Pons (tissue), 1 donor: ENCODE measurements at regions not wholly inside any gene's neighbourhood (a gene's known extent, or its start where the extent isn't known, plus 50 kb on each side); places are given as distances from the start of the nearest gene placed in this dataset.
A peak's percentile ranks its signal among the peaks of the same experiment; 100 is the strongest.

Experiments
- DNase-seq: peaks from one replicate; pipeline ENCODE4 v3.0.0-alpha.2; 2016; ENCODE audit warnings: low spot score

DNA sequence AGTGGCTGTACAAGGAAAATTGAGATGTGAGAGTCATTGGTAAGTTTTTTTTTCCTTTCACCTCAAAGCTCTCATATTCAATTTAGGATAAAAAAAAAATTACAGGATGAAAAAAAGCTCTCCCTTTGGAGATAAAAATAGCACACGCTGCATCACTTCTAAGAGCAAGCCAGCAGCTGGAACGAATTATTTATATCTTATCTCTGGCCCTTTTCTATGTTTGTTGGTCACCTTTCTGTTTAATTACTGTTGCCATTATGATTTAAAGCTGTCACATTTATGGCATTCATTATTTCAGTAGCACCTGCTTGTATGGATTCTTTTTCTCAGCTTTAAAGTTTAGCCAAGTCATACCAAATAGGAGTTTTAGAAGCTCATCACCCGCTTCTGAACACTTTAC lies 171.6 kb upstream of the PDZRN3 start:
- no peak for DNase-seq

DNA sequence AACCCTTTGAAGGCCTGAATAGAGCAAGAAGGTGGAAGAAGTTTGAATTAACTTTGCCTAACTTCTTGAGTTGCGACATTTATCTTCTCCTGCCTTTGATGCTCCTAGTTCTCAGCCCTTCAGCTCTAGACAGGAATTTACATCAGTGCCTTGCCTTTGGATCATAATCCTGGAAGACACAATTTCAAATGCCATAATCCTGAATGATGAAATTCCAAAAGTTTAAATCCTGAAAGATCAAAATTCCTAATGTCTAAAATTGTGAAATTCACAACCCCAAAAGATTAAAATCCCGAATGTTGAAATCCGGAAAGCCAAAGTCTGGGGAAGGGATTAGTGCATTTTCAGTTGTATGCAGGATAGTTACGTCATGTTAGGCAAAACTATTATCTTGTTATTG lies 166.6 kb upstream of the PDZRN3 start:
- no peak for DNase-seq

- peak; percentile 55 for DNase-seq
These were observed 165.2 kb upstream of the PDZRN3 start for GRCh38 chr3:73789825-73790444.

- no peak for DNase-seq
These were observed 162.9 kb upstream of the PDZRN3 start for GRCh38 chr3:73787620-73788019.

GRCh38 chr3:73786998-73787397 lies 162.3 kb upstream of the PDZRN3 start:
- no peak for DNase-seq

- peak; percentile 64 for DNase-seq
These were observed 161.6 kb upstream of the PDZRN3 start for GRCh38 chr3:73786321-73786807.

GRCh38 chr3:73784686-73785392 lies 160.1 kb upstream of the PDZRN3 start:
- DNase-seq = peak; percentile 22

DNA sequence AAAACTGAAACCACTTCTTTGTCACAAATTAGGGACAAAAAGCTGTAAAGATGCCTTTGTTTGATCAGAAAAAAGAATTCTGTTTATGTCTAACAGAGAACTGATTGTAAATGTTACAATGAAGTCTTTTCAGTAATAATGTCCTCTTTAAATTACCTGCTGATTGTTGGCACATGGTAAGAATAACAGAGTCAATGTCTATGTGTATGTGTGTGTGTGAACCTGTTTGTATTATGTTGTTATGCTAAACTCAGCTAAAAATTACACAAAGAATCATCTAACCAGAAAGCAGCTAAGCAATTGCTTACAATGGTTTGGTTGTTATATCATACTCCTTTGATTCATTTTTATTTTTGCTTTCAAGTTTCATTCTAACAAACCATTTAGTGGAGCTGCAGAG lies 159.1 kb upstream of the PDZRN3 start:
- peak; percentile 91 for DNase-seq

- DNase-seq = peak; percentile 85
These were observed 156.8 kb upstream of the PDZRN3 start for GRCh38 chr3:73781541-73781940.

DNA sequence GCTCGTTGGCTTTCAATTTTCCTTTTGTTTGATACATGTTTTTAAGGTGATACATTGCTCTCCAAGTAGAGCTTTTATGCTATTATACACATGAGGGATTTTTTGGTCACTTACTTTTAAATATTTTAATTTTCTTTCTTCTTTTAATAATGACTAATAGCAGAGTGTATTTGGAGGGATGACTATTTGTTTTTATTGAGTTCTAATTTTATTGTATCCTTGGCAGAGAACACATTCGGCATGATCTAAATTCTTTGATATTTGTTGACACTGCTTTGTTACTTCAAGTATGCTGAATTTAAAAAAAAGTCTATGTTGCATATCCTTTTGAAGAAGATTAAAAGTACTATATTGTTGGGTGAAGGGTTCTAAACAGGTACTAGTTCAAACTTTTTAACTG lies 149.9 kb upstream of the PDZRN3 start:
- DNase-seq = no peak

- DNase-seq = no peak
These were observed 148.5 kb upstream of the PDZRN3 start for GRCh38 chr3:73773233-73773632.

GRCh38 chr3:73772076-73772886 lies 147.5 kb upstream of the PDZRN3 start:
- DNase-seq = no peak

- peak; percentile 57 for DNase-seq
These were observed 144.0 kb upstream of the PDZRN3 start for GRCh38 chr3:73768524-73769308.

DNA sequence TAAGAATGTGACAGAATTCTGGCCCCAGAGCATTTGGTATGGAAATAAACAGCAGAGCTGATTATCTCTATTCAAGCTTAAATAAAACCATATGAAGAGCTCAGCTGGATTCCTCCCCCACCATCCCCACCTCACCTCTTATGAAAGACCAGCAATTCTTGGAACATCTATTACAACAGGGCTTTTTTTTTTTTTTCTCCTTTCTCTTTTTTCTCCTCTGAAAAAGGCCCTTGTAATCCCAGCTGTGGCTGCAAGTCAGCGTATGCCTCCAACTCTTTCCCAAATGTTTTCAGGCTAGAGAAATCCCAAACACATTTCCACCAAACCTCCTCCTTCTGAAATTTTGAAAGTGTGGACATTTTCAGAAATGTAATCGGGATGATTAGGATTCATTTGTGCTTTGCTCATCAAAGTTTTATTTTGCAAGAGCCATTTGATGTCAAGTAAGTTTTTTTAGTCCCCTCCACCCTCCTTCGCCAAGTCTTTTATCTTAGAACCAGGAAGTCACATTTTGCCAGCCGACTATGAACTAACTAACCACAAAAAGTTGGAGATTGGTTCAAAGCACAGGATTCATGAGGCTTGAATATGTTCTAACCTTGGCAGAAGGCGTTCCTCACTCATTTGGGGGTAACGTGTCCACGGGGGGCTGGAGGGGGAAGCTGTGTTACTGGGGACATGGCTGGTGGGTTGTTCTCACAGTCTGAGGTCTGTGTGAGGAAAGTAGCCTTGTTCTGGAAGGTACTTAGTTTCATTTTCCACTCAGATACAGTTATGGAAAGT lies 142.0 kb upstream of the PDZRN3 start:
- peak; percentile 40 for DNase-seq

- no peak for DNase-seq
These were observed 141.3 kb upstream of the PDZRN3 start for GRCh38 chr3:73765878-73766545.

GRCh38 chr3:73762855-73763254 lies 138.1 kb upstream of the PDZRN3 start:
- DNase-seq = no peak

DNA sequence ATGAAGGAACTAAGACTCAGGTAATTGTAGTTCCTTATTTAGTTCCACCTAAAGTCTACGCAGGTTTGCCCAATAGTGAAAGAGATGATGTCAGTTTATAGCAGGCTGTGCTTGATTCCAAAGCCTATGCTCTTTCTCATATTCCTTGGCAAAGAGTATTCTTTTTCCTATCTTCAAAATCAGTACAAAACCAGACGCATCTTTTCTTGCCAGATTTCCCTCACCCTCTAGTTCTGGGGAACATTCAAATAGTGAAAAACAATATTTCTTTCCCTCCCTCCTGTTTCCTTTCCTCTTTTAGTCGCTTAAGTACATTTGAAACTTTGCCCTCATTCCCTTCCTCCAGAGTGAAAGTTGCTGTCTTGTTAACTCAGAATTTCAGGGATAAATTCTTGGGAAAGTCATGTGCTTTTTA lies 134.6 kb upstream of the PDZRN3 start:
- no peak for DNase-seq

- DNase-seq = no peak
These were observed 132.8 kb upstream of the PDZRN3 start for GRCh38 chr3:73757536-73757935.

DNA sequence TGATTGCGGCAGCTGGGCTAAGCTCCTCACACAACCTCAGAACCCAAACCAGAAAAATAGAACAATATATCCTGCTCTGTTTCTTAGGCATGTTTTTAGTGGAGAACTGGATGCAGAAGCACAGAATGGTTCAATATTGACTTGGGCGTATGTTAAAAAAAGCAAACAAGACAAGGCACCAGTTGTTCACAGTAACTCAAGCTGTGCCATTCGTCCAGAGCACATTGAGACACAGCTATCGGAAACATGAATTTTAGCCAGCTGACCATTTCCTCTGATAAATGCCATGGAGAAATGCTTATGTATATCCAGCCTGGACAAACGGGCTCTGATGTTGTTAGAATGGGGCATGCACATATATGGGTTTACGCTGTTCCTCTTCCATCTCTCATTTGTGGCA lies 129.2 kb upstream of the PDZRN3 start:
- DNase-seq = no peak

GRCh38 chr3:73752338-73752737 lies 127.6 kb upstream of the PDZRN3 start:
- no peak for DNase-seq

GRCh38 chr3:73746623-73747022 lies 121.9 kb upstream of the PDZRN3 start:
- DNase-seq = no peak
